Osteocyte (in vitro differentiated cells): ENCODE measurements at regions not wholly inside any gene's neighbourhood (a gene's known extent, or its start where the extent isn't known, plus 50 kb on each side); places are given as distances from the start of the nearest gene placed in this dataset.
A peak's percentile ranks its signal among the peaks of the same experiment; 100 is the strongest.
"Not testable (repeated sequence)": the region's sequence is repeated elsewhere in the genome, so short reads cannot be mapped to it uniquely, and the experiment has no call there.

Experiments used
- DNase-seq: peaks from one replicate; pipeline ENCODE4 v3.0.0; 2021; ENCODE audit warnings: mixed read lengths; ENCODE audit not compliant: unreplicated experiment; ENCODE audit errors: extremely low spot score
- H3K27ac Mint-ChIP-seq: one replicate; pipeline ENCODE4 v1.8.0; 2021; ENCODE audit warnings: mild to moderate bottlenecking, mixed read lengths; ENCODE audit not compliant: unreplicated experiment
- H3K27me3 Mint-ChIP-seq: one replicate; pipeline ENCODE4 v1.8.0; 2021; ENCODE audit warnings: mixed read lengths; ENCODE audit not compliant: unreplicated experiment
- H3K36me3 Mint-ChIP-seq: one replicate; pipeline ENCODE4 v1.8.0; 2021; ENCODE audit warnings: mixed read lengths; ENCODE audit not compliant: unreplicated experiment
- H3K4me1 Mint-ChIP-seq: one replicate; pipeline ENCODE4 v1.8.0; 2021; ENCODE audit warnings: mixed read lengths; ENCODE audit not compliant: unreplicated experiment
- H3K4me3 Mint-ChIP-seq: one replicate; pipeline ENCODE4 v1.8.0; 2021; ENCODE audit warnings: mild to moderate bottlenecking, moderate library complexity, mixed read lengths; ENCODE audit not compliant: unreplicated experiment
- H3K9me3 Mint-ChIP-seq: one replicate; pipeline ENCODE4 v1.8.0; 2021; ENCODE audit warnings: mixed read lengths; ENCODE audit not compliant: unreplicated experiment
- TF ChIP-seq, protein P1 (sequence below): fragments of 200-600 bp; sonication (generic); IDR thresholded peaks from 2 replicates; pipeline ENCODE4 v1.5.0; 2021; ENCODE audit warnings: antibody characterized with exemption, mild to moderate bottlenecking, moderate library complexity

- no peak for DNase-seq
- H3K4me3 Mint-ChIP-seq = no peak overlapping the region
- no peaks in the 10 kb centered on the region for H3K9me3 Mint-ChIP-seq
- no peaks in the 10 kb centered on the region for H3K36me3 Mint-ChIP-seq
- TF ChIP-seq, protein P1, sequence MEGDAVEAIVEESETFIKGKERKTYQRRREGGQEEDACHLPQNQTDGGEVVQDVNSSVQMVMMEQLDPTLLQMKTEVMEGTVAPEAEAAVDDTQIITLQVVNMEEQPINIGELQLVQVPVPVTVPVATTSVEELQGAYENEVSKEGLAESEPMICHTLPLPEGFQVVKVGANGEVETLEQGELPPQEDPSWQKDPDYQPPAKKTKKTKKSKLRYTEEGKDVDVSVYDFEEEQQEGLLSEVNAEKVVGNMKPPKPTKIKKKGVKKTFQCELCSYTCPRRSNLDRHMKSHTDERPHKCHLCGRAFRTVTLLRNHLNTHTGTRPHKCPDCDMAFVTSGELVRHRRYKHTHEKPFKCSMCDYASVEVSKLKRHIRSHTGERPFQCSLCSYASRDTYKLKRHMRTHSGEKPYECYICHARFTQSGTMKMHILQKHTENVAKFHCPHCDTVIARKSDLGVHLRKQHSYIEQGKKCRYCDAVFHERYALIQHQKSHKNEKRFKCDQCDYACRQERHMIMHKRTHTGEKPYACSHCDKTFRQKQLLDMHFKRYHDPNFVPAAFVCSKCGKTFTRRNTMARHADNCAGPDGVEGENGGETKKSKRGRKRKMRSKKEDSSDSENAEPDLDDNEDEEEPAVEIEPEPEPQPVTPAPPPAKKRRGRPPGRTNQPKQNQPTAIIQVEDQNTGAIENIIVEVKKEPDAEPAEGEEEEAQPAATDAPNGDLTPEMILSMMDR = no peak
- H3K4me1 Mint-ChIP-seq = no peaks in the 10 kb centered on the region
- no peak overlapping the region for H3K27ac Mint-ChIP-seq
- peaks cover 5% of the 10 kb centered on the region for H3K27me3 Mint-ChIP-seq
Measured at GRCh38 chr12:91722072-91722471, 423.6 kb downstream of the BTG1 start.

- Mint-ChIP-seq H3K27me3 (peaks cover 5% of the 10 kb centered on the region), H3K4me3 (no peak overlapping the region), H3K27ac (no peak overlapping the region), H3K9me3 (no peaks in the 10 kb centered on the region), H3K4me1 (no peaks in the 10 kb centered on the region), H3K36me3 (no peaks in the 10 kb centered on the region)
- TF ChIP-seq, protein P1 = no peak
- no peak for DNase-seq
Measured at GRCh38 chr12:91721023-91721422, 424.6 kb downstream of the BTG1 start.

GRCh38 chr12:91718326-91718725, 427.3 kb downstream of the BTG1 start:
- no peaks in the 10 kb centered on the region for H3K4me1 Mint-ChIP-seq
- no peak overlapping the region for H3K4me3 Mint-ChIP-seq
- TF ChIP-seq, protein P1 = no peak
- H3K27me3 Mint-ChIP-seq = peaks cover 5% of the 10 kb centered on the region
- H3K9me3 Mint-ChIP-seq = no peaks in the 10 kb centered on the region
- H3K36me3 Mint-ChIP-seq = no peaks in the 10 kb centered on the region
- DNase-seq = no peak
- H3K27ac Mint-ChIP-seq = no peak overlapping the region

DNA sequence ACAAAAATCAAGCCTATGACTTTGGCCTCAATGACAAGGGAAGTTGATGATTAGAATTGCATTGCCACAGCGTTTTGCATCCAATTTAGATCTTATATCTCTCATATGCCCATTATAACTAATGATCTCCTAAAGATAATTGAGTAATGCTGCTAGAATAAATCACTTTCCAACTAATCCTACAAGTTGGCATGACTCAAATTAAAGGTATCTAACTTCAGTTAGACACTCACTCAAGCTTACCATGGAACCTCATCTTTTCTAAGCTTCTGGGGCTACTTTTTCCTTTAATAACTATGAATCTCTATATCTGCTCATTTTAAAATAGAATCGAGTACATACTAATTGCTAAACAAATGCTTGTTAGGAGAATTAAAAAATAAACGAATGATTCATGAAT, 427.8 kb downstream of the BTG1 start:
- TF ChIP-seq, protein P1 = no peak
- no peak overlapping the region for H3K4me3 Mint-ChIP-seq
- peaks cover 5% of the 10 kb centered on the region for H3K27me3 Mint-ChIP-seq
- H3K9me3 Mint-ChIP-seq = no peaks in the 10 kb centered on the region
- no peak overlapping the region for H3K27ac Mint-ChIP-seq
- no peak for DNase-seq
- H3K4me1 Mint-ChIP-seq = no peaks in the 10 kb centered on the region
- no peaks in the 10 kb centered on the region for H3K36me3 Mint-ChIP-seq

- H3K27me3 Mint-ChIP-seq, H3K36me3 Mint-ChIP-seq, H3K4me3 Mint-ChIP-seq, DNase-seq, H3K9me3 Mint-ChIP-seq, H3K4me1 Mint-ChIP-seq, H3K27ac Mint-ChIP-seq: not testable (repeated sequence)
Measured at GRCh38 chr12:91711925-91712324, 433.7 kb downstream of the BTG1 start.

- no peaks in the 10 kb centered on the region for H3K9me3 Mint-ChIP-seq
- peaks cover 1% of the 10 kb centered on the region for H3K36me3 Mint-ChIP-seq
- peaks cover 29% of the 10 kb centered on the region for H3K4me1 Mint-ChIP-seq
- no peak overlapping the region for H3K4me3 Mint-ChIP-seq
- TF ChIP-seq, protein P1 = no peak
- H3K27me3 Mint-ChIP-seq = no peaks in the 10 kb centered on the region
- DNase-seq = no peak
- H3K27ac Mint-ChIP-seq = peak overlapping the region; percentile 25
Measured at GRCh38 chr12:91706466-91706865, 439.2 kb downstream of the BTG1 start.
